HepG2 (cell line): ENCODE measurements at regions not wholly inside any gene's neighbourhood (a gene's known extent, or its start where the extent isn't known, plus 50 kb on each side); places are given as distances from the start of the nearest gene placed in this dataset.

ENCODE experiments used
- ATAC-seq: fragments of 200-7000 bp; cut with Tn5 transposase; 3 replicates; pipeline ENCODE4 v1.9.1; 2020; ENCODE audit warnings: mild to moderate bottlenecking, moderate library complexity
- BruUV-seq: library from RNA; stranded (reverse); fragments of 400-500 nt; replicated peaks from 2 replicates; lab custom pipeline; 2021; lab: Mats Ljungman, UMichigan
- CTCF ChIA-PET: fragments of 300-600 bp; formaldehyde crosslinking; extraction: SDS; loops from one replicate; lab custom pipeline; 2021; ENCODE audit warnings: low total read pairs, inconsistent platforms, low intra/inter-chr PET ratio; lab: Yijun Ruan, JAX
- POLR2A ChIA-PET: fragments of 350-600 bp; sonication (Branson Sonifier 250); formaldehyde crosslinking; loops from one replicate; lab custom pipeline; 2020; ENCODE audit warnings: antibody characterized with exemption, inconsistent platforms; lab: Yijun Ruan, JAX
- DNase-seq: peaks from one replicate; pipeline ENCODE4 v3.0.0-alpha.2; 2015; ENCODE audit warnings: low spot score
- FAIRE-seq: peaks from 3 replicates; lab custom pipeline; 2011; peaks lifted over from hg19 to GRCh38; lab: Jason Lieb, UNC
- H2AFZ ChIP-seq: one replicate; pipeline ENCODE4 v1.6.1; 2011; ENCODE audit warnings: low read length, inconsistent platforms
- H3K27ac ChIP-seq: fragments of 300-600 bp; 3 replicates; pipeline ENCODE4 v1.8.0; 2011; ENCODE audit warnings: mixed run types, mild to moderate bottlenecking, mixed read lengths, low read length, inconsistent platforms; ENCODE audit not compliant: insufficient read depth; ENCODE audit errors: extremely low read length
- H3K27me3 ChIP-seq, 2 experiments: fragments of 200-600 bp in 1 of 2; 2 replicates in 1 of 2; 3 replicates in 1 of 2; pipeline versions ENCODE4 v1.6.0 to v1.8.0; 2011; ENCODE audit warnings: low read length in 2 of 2, mild to moderate bottlenecking in 2 of 2, moderate library complexity in 2 of 2, inconsistent platforms in 1 of 2; ENCODE audit not compliant: insufficient read depth in 2 of 2, control insufficient read depth in 1 of 2
- H3K36me3 ChIP-seq, 2 experiments: fragments of 200-600 bp in 1 of 2; replicated peaks in 1 of 2; 2 replicates in 1 of 2; 3 replicates in 1 of 2; pipeline versions ENCODE4 v1.5.1 to v1.8.0; 2011; ENCODE audit warnings: low read length in 2 of 2, inconsistent platforms in 1 of 2; ENCODE audit not compliant: insufficient read depth in 2 of 2, control insufficient read depth in 1 of 2
- H3K4me1 ChIP-seq: 2 replicates; pipeline ENCODE4 v1.5.1; 2012; ENCODE audit warnings: low read length, inconsistent platforms; ENCODE audit not compliant: insufficient read depth
- H3K4me2 ChIP-seq: 2 replicates; pipeline ENCODE4 v1.6.0; 2011; ENCODE audit warnings: low read depth, low read length, inconsistent platforms
- H3K4me3 ChIP-seq, 3 experiments: fragments of 200-600 bp in 1 of 3; sonication (generic), shearing (Covaris generic) in 1 of 3; replicated peaks in 1 of 3; 2 replicates each; pipeline ENCODE4 v1.5.1; 2011 to 2016; ENCODE audit warnings: low read length in 3 of 3, inconsistent platforms in 2 of 3, low read depth in 2 of 3, mild to moderate bottlenecking in 2 of 3, control low read depth in 1 of 3, mixed read lengths in 1 of 3; ENCODE audit not compliant: insufficient read depth in 1 of 3
- H3K79me2 ChIP-seq: one replicate; pipeline ENCODE4 v1.6.1; 2011; ENCODE audit warnings: low read length, inconsistent platforms; ENCODE audit not compliant: insufficient read depth
- H3K9ac ChIP-seq: 2 replicates; pipeline ENCODE4 v1.6.0; 2011; ENCODE audit warnings: mild to moderate bottlenecking, low read depth, low read length, inconsistent platforms; ENCODE audit not compliant: insufficient read depth
- H3K9me3 ChIP-seq: 2 replicates; pipeline ENCODE4 v1.5.1; 2012; ENCODE audit warnings: mild to moderate bottlenecking, low read length
- H4K20me1 ChIP-seq: 2 replicates; pipeline ENCODE4 v1.6.0; 2011; ENCODE audit warnings: inconsistent platforms, mild to moderate bottlenecking, low read length, moderate library complexity; ENCODE audit not compliant: insufficient read depth
- GATAD1 ChIP-seq: IDR thresholded peaks from 2 replicates; pipeline ENCODE4 v1.6.1; 2016; ENCODE audit warnings: missing genetic modification reagents, missing compliant biosample characterization
- KLF12 ChIP-seq: sonication (generic); formaldehyde crosslinking; IDR thresholded peaks from 2 replicates; pipeline ENCODE4 v1.4.0; 2020; ENCODE audit warnings: missing genetic modification reagents, borderline replicate concordance
- MTF1 ChIP-seq: sonication (generic); formaldehyde crosslinking; IDR thresholded peaks from 2 replicates; pipeline ENCODE4 v1.5.0; 2020; ENCODE audit warnings: missing genetic modification reagents
- PHF21A ChIP-seq: sonication (generic); formaldehyde crosslinking; IDR thresholded peaks from 2 replicates; pipeline ENCODE4 v1.5.0; 2020; ENCODE audit warnings: mild to moderate bottlenecking, missing genetic modification reagents
- SAP130 ChIP-seq: IDR thresholded peaks from 2 replicates; pipeline ENCODE4 v1.6.1; 2016; ENCODE audit warnings: low read depth
- U2AF2 ChIP-seq: fragments of 200-400 bp; formaldehyde crosslinking; IDR thresholded peaks from 2 replicates; pipeline ENCODE4 v1.6.1; 2017; ENCODE audit warnings: low read depth, mild to moderate bottlenecking, low read length
- WGBS: methylation state at CpG from one replicate; pipeline ENCODE4 v1.1.6; 2017; ENCODE audit warnings: low lambda C conversion rate; 5-methylcytosine and 5-hydroxymethylcytosine counted together
- in situ Hi-C: cut with HindIII; loops from 2 replicates; pipeline ENCODE4 v1.10.0; 2017; ENCODE audit warnings: low pct_unique_long_range_greater_than_20kb; ENCODE audit not compliant: extremely low pct_ligation_motif_present
- intact Hi-C: fragments of 100-400 bp; cut with micrococcal nuclease; formaldehyde crosslinking; loops from one replicate; pipeline ENCODE4 v1.10.0; 2022; ENCODE audit not compliant: unreplicated experiment
- TF ChIP-seq, protein P1 (sequence below): sonication (generic); formaldehyde crosslinking; IDR thresholded peaks from 2 replicates; pipeline ENCODE4 v1.4.0; 2020; ENCODE audit warnings: mild to moderate bottlenecking, missing genetic modification reagents, borderline replicate concordance
- TF ChIP-seq, protein P2 (sequence below): sonication (generic); formaldehyde crosslinking; IDR thresholded peaks from 2 replicates; pipeline ENCODE4 v1.9.0; 2021; ENCODE audit warnings: missing genetic modification reagents, mild to moderate bottlenecking, borderline replicate concordance

DNA sequence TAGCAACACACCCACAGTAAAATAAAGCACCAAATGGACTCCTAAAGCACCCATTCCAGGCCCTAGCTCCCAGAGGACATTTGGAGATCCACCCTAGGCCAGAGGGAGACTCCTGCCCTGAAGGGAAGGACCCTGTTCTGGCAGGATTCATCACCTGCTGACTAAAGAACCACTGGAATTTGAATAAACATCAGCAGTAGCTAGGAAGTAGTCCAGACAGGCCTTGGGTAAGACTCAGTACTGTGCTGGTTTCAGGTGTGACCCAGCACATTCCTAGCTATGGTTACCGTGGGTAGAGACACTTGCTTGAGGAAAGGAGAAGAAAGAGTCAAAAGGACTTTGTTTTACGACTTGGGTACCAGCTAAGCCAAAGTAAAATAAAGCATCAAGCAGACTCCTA lies 92.7 kb upstream of the LRRC7 start:
- in situ Hi-C loops = no loop called here
- FAIRE-seq = no peak
- ChIA-PET POLR2A (no interaction called here), CTCF (no interaction called here)
- no TSS peak for BruUV-seq
- Histone ChIP-seq H4K20me1 (no peaks in the 10 kb centered on the region), H3K9ac (no peak overlapping the region), H3K79me2 (no peaks in the 10 kb centered on the region), H3K4me1 (no peaks in the 10 kb centered on the region), H3K4me3 (no peak overlapping the region), H3K4me2 (no peak overlapping the region), H3K36me3 (no peaks in the 10 kb centered on the region), H3K9me3 (peaks cover 71% of the 10 kb centered on the region), H3K27me3 (no peaks in the 10 kb centered on the region), H3K27ac (no peak overlapping the region), H2AFZ (no peak overlapping the region)
- no peak for DNase-seq
- TF ChIP-seq, protein P1, sequence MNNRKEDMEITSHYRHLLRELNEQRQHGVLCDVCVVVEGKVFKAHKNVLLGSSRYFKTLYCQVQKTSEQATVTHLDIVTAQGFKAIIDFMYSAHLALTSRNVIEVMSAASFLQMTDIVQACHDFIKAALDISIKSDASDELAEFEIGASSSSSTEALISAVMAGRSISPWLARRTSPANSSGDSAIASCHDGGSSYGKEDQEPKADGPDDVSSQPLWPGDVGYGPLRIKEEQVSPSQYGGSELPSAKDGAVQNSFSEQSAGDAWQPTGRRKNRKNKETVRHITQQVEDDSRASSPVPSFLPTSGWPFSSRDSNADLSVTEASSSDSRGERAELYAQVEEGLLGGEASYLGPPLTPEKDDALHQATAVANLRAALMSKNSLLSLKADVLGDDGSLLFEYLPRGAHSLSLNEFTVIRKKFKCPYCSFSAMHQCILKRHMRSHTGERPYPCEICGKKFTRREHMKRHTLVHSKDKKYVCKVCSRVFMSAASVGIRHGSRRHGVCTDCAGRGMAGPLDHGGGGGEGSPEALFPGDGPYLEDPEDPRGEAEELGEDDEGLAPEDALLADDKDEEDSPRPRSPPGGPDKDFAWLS (CRISPR knock-in tag) = no peak
- no peak for TF ChIP-seq KLF12 (CRISPR knock-in tag)
- TF ChIP-seq MTF1 (CRISPR knock-in tag) = no peak
- TF ChIP-seq, protein P2, sequence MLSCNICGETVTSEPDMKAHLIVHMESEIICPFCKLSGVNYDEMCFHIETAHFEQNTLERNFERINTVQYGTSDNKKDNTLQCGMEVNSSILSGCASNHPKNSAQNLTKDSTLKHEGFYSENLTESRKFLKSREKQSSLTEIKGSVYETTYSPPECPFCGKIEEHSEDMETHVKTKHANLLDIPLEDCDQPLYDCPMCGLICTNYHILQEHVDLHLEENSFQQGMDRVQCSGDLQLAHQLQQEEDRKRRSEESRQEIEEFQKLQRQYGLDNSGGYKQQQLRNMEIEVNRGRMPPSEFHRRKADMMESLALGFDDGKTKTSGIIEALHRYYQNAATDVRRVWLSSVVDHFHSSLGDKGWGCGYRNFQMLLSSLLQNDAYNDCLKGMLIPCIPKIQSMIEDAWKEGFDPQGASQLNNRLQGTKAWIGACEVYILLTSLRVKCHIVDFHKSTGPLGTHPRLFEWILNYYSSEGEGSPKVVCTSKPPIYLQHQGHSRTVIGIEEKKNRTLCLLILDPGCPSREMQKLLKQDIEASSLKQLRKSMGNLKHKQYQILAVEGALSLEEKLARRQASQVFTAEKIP (CRISPR knock-in tag) = no peak
- TF ChIP-seq SAP130 (CRISPR knock-in tag) = no peak
- no peak for TF ChIP-seq PHF21A (CRISPR knock-in tag)
- no peak for TF ChIP-seq GATAD1 (CRISPR knock-in tag)
- TF ChIP-seq U2AF2 = no peak
- intact Hi-C loops = no loop called here
- no peak for ATAC-seq
- WGBS = 0% methylated on average over 1 of the region's 2 CpGs
